HG03439 (cell line): ENCODE measurements at regions not wholly inside any gene's neighbourhood (a gene's known extent, or its start where the extent isn't known, plus 50 kb on each side); places are given as distances from the start of the nearest gene placed in this dataset.
"Not testable (repeated sequence)": the region's sequence is repeated elsewhere in the genome, so short reads cannot be mapped to it uniquely, and the experiment has no call there.

Experiments
- ATAC-seq: cut with Tn5 transposase; IDR thresholded peaks from one replicate; pipeline ENCODE4 v1.9.1; 2021; ENCODE audit warnings: mild to moderate bottlenecking, moderate library complexity; ENCODE audit not compliant: unreplicated experiment

- ATAC-seq: no peak
Observed at GRCh38 chr3:61442696-61443095, 118.7 kb upstream of the PTPRG start.

GRCh38 chr3:61443886-61444285 is 117.5 kb upstream of the PTPRG start:
- no peak for ATAC-seq

GRCh38 chr3:61444782-61445181 is 116.6 kb upstream of the PTPRG start:
- no peak for ATAC-seq

GRCh38 chr3:61445924-61446323 is 115.4 kb upstream of the PTPRG start:
- no peak for ATAC-seq

DNA sequence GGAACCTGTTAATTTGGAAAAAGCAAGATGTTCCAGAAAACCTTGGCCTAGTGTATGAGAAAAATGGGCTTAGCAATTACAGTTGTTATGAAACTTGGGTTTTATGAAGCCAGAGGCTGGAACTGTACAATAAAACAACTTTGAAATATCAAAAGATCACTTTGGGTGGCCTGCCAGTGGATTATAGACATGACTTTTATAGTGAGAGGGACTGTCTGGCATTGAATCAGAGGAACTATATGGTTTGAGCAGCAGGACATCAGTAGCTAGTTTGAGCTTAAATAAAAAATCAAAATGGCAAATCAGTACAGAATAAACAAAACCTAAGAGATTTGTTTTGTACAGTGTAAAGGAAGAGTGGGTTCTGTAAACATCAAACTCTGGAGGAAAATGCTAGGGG is 115.0 kb upstream of the PTPRG start:
- no peak for ATAC-seq

DNA sequence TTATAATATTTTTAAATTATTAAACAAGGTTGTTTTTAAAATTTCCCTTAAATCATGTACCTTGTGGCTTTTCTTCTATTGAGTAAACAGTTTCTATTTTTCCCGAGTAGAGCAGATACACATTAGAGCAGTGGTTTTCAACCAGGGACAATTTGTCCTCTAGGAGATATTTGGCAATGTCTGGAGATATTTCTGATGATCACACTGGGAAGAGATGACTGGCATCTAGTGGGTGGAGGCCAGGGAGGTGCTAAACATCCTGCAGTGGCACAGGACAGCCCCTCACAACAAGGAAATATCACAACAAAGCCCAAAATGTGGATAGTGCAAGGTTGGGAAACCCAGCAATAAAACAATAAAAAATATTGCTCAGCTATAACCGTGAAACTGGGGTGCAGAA is 113.0 kb upstream of the PTPRG start:
- ATAC-seq: no peak

GRCh38 chr3:61449327-61450040 is 111.9 kb upstream of the PTPRG start:
- ATAC-seq: no peak

DNA sequence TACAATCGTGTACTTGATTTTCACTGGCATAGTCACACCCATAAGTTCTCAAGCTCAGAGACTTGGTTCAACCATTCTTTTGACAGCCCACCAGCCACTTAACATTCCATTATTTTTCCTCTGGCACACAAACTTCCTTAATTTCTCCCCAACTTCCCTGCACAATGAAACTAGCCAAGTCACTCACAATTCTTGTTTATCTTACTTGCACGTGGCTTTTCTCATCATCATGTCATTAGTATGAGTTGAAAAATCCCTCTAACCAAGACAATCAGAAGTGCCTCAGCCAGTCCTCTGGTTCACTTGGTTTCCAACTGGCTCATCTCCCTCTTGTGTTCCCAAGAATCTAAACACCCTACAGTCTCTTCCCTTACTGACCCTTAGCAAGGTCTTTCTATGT is 110.5 kb upstream of the PTPRG start:
- no peak for ATAC-seq

DNA sequence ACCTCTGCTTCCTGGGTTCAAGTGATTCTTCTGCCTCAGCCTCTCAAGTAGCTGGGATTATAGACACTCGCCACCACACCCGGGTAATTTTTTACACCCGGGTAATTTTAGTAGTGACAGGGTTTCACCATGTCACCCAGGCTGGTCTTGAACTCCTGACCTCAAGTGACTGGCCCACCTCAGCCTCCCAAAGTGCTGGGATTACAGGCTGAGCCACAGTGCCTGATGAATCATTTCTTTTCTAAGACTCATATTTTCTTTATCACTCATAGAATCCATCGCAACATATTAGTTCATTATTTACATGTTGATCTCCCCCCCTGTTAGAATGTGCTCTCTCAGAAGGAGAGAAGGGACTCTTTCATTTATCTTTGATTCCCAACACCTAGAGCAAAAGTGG is 109.5 kb upstream of the PTPRG start:
- ATAC-seq: no peak

DNA sequence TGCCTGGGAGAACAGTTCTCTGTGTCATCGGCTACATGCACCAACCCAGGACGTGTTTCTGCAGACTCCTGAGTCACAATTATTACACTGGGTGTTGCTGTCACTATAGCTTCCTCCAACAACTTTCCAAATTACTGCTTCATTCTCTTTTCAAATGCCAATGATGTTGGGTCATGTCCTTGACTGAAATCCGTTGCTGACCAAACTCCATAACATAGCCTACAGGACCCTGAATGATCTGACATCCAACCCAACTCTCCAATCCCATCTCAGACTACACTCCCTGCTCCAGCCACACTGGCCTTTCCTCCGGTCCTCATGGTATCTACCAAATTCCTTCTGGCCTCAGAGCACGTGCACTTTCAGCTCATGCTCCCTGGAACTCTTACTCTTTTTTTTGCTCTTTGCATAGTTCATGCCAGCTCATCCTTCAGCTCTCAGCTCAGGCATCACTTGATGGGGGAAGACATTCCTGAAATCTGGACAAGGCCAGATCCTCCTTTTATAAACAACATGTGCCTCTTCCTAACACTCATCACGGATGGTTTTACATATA is 108.8 kb upstream of the PTPRG start:
- no peak for ATAC-seq

- no peak for ATAC-seq
Observed at GRCh38 chr3:61454006-61454585, 107.3 kb upstream of the PTPRG start.

- no peak for ATAC-seq
Observed at GRCh38 chr3:61454801-61455200, 106.6 kb upstream of the PTPRG start.

DNA sequence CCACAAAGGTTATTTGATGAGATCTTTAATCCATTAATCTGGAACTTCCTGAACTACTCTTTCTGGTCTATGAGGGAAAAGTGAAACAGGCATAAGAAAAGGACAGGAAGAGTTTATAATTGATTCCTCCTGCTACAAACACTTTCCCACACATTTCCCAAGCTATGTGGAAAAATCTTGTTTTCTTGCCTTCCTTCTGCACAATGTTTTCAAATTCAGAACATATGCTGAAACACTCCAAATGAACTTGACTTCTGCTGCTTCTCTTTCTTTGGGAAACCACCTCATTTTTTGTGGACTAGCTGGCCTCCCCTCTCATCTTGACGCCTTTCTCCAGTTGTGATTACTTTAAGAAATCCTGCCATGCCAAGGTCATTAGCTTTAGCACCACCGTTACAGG is 100.7 kb upstream of the PTPRG start:
- no peak for ATAC-seq

GRCh38 chr3:61463191-61463590 is 98.2 kb upstream of the PTPRG start:
- ATAC-seq: no peak

DNA sequence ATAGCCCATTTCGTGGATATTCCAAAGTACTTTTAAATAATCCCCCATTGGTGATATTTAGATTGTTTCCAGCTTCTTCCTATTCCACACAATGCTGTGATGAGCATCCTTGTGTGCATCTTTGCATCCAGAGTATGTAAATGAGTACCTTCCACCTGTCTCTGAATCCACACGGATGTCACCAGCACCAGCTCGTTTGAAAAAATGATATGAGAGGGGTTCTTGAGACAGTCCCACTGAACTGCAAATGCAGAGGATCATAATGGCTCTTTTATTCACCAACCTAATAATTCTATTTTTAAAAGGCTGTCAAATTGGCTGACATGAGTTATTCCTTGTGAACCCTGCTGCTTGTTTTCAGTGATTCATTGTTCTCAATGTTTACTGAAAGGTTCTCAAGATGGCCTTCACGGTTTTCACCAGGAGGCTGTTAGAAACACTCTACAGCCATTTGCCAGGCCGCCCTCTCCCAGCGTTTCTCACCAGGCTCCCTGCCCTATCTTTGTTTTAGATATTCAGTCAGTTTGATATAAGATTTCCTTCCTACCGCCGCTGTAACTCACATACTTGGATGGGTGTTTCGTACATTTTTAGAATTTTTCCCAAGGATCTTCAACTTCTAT is 96.7 kb upstream of the PTPRG start:
- no peak for ATAC-seq

DNA sequence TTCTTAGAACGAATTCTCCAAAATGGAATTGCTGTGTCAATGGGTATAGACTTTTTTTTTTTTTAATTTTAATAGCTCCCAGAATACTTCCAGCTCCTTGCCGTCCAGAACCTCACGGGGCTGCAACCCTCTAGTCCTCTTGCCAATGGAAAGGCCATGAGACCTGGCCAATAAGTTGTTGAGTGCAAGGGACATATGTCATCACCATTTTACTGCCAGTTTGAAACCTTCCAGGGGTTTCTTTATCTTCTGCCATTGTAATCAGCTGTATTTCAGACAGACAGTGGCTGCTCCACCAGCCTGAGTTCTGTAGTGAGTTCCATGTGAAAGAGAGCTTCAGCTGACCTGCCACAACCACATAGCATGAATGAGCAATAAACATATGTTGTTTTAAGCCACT is 95.0 kb upstream of the PTPRG start:
- no peak for ATAC-seq

DNA sequence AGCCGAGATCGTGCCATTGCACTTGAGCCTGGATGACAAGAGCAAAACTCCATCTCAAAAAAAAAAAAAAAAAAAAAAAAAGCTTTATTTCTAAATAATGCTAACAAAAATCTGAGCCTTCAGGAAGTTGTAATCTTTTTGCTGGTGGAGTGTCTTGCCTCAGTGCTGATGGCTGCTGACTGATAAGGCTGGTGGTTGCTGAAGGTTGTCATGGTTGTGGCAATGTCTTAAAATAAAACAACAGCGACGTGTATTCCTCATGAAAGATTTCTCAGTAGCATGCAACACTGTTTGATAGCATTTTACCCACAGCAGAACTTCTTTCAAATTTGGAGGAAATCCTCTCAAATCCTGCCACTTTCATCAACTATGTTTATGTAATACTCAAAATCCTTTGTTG is 77.4 kb upstream of the PTPRG start:
- no peak for ATAC-seq

DNA sequence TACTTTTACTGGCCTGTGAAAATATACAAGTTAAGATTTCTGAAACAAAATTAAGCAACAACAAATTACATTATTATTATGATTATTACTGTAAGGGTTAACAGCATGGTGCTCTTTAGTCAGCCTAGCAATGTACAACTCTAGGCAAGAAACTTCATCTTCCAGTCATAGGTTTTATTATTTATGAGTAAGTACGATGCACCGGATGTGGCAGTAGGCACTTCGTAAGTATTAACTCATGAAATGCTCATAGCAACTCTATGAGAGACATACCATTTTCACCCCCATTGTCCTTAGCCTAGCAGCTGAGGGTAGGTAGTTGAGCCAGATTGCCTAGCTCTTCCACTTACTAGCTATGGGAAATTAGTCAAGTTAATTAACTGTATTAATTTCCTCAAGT is 68.0 kb upstream of the PTPRG start:
- ATAC-seq: no peak

GRCh38 chr3:61494309-61494708 is 67.1 kb upstream of the PTPRG start:
- not testable (repeated sequence) for ATAC-seq

- ATAC-seq: no peak
Observed at GRCh38 chr3:61497463-61497862, 63.9 kb upstream of the PTPRG start.

- no peak for ATAC-seq
Observed at GRCh38 chr3:61505197-61505596, 56.2 kb upstream of the PTPRG start.

- no peak for ATAC-seq
Observed at GRCh38 chr3:61507946-61508345, 53.4 kb upstream of the PTPRG start.
